Epidermal melanocyte (primary cell): ENCODE measurements at regions not wholly inside any gene's neighbourhood (a gene's known extent, or its start where the extent isn't known, plus 50 kb on each side); places are given as distances from the start of the nearest gene placed in this dataset.
"Not testable (repeated sequence)": the region's sequence is repeated elsewhere in the genome, so short reads cannot be mapped to it uniquely, and the experiment has no call there.

Experiments used
- DNase-seq: peaks from one replicate; pipeline ENCODE4 v3.0.0; 2011; ENCODE audit warnings: low spot score; ENCODE audit not compliant: insufficient read length

- DNase-seq = no peak
Observed at GRCh38 chr3:33956776-33957175, 158.3 kb downstream of the PDCD6IP start.

- DNase-seq = no peak
Observed at GRCh38 chr3:33957176-33957575, 158.7 kb downstream of the PDCD6IP start.

DNA sequence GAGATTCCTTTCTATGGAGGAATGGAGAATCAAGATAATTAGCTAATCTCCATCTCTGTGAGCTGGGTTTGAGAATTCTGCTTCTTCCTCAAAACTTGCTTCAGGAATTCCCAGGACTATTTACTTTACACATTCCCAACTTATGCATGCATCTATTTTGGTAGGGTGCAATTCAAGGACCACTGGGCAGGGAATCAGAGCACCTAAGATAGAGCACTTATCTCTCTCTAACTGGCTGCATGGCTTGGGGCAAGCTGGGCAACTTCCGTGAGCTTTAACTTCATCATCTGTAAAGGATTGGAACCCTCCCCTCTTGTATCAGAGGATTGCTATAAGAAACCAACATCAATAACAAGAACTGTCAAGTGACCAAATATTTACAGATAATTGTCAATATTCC is 160.2 kb downstream of the PDCD6IP start:
- DNase-seq = no peak

GRCh38 chr3:33962396-33962795 is 164.0 kb downstream of the PDCD6IP start:
- DNase-seq = no peak

DNA sequence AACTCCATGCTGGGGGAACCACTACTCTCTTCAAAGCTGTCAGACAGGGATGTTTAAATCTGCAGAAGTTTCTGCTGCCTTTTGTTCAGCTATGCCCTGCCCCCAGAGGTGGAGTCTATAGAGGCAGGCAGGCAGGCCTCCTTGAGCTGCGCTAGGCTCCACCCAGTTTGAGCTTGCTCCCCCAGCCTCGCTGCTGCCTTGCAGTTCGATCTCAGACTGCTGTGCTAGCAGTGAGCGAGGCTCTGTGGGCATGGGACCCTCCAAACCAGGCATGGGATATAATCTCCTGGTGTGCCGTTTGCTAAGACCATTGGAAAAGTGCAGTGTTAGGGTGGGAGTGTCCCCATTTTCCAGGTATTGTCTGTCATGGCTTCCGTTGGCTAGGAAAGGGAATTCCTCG is 171.8 kb downstream of the PDCD6IP start:
- not testable (repeated sequence) for DNase-seq

DNA sequence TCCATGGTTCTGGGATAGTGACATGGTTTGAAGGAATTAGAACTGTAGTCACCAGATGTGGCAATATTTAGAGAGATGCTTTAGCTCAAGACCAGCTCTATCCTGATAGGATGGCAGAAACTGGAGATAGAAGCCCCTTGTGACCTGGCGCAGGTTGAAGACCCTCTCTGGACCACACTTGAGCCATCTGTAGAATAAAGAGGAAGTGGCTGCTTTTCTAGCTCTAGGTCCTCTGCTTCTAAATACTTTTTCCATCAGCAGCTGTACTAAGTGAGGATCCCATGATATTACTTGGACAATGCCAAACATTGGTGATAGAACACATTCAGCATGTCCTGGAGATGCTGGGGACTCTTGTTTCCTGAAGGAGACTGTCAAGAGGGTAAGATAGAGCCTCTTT is 172.6 kb downstream of the PDCD6IP start:
- no peak for DNase-seq

GRCh38 chr3:33975463-33975862 is 177.0 kb downstream of the PDCD6IP start:
- no peak for DNase-seq

GRCh38 chr3:33977227-33977626 is 178.8 kb downstream of the PDCD6IP start:
- DNase-seq = no peak

- peak; percentile 47 for DNase-seq
Observed at GRCh38 chr3:33980252-33980651, 181.8 kb downstream of the PDCD6IP start.

- no peak for DNase-seq
Observed at GRCh38 chr3:33982269-33982798, 183.9 kb downstream of the PDCD6IP start.

GRCh38 chr3:33982949-33983348 is 184.5 kb downstream of the PDCD6IP start:
- DNase-seq = not testable (repeated sequence)

- no peak for DNase-seq
Observed at GRCh38 chr3:33989229-33989628, 190.8 kb downstream of the PDCD6IP start.

GRCh38 chr3:33991673-33992072 is 193.2 kb downstream of the PDCD6IP start:
- no peak for DNase-seq

- no peak for DNase-seq
Observed at GRCh38 chr3:33993631-33994030, 195.2 kb downstream of the PDCD6IP start.

- no peak for DNase-seq
Observed at GRCh38 chr3:33994568-33994967, 196.1 kb downstream of the PDCD6IP start.

DNA sequence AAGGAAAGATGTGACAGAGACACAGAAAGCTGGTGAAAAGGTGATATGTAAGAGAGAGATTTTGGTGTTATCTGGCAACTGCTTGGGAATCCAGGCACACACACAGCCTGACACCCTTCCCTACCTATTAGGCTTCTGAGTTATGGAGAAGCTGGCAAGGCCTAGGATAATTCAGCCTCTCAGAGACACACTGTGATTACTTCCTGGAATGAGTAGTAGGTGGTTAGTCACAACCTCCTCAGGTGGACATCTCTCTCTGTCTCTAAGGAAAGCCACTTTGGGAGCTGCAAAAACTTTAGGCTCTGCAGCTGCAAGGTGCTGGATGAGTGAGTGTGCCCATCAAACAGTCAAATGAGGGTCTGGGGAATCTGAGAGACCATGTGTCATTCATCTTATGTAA is 201.9 kb downstream of the PDCD6IP start:
- DNase-seq = no peak

DNA sequence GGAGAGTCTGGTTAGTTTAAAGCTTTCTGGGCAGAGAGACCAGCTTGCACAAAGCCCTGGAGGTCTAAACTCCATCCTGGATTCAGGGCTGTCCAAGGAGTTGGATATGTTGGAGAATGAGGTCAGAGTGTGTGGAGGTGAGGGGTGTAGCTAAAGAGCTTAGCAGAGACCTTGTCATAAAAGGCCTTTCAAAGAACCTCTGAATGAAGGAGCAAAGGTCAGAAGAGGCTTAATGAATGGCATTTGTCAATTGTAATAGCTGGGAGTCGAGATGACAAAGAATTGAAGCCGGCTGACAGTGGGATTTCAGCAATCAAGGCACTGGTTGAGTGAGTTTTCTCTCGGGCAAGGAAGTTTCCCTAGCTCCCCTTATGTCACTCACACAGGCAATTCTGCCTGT is 202.6 kb downstream of the PDCD6IP start:
- DNase-seq = no peak

GRCh38 chr3:34001990-34002389 is 203.6 kb downstream of the PDCD6IP start:
- DNase-seq = no peak

DNA sequence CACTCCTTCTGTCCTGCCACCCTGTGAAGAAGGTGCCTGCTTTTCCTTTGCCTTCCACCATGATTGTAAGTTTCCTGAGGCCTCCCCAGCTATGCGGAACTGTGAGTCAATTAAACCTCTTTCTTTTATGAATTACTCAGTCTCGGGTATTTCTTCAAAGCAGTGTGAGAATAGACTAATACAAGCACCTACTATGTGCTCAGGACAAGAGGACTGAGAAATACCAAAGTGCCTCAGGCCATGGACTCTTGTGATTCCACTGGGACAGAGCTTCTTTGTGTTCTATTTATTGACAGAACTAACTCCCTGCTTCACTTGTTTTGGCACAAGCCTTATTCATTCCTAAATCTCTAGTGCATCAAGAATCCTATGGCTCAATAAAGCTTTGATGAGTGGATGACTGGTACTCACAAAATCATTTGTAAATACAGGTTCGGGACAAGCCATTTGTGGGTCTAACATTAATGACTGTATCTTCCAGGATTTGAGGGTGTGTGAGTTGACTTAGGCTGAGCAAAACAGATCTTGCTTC is 204.2 kb downstream of the PDCD6IP start:
- DNase-seq = no peak

- no peak for DNase-seq
Observed at GRCh38 chr3:34005886-34006285, 207.5 kb downstream of the PDCD6IP start.

GRCh38 chr3:34008191-34008590 is 209.8 kb downstream of the PDCD6IP start:
- no peak for DNase-seq

DNA sequence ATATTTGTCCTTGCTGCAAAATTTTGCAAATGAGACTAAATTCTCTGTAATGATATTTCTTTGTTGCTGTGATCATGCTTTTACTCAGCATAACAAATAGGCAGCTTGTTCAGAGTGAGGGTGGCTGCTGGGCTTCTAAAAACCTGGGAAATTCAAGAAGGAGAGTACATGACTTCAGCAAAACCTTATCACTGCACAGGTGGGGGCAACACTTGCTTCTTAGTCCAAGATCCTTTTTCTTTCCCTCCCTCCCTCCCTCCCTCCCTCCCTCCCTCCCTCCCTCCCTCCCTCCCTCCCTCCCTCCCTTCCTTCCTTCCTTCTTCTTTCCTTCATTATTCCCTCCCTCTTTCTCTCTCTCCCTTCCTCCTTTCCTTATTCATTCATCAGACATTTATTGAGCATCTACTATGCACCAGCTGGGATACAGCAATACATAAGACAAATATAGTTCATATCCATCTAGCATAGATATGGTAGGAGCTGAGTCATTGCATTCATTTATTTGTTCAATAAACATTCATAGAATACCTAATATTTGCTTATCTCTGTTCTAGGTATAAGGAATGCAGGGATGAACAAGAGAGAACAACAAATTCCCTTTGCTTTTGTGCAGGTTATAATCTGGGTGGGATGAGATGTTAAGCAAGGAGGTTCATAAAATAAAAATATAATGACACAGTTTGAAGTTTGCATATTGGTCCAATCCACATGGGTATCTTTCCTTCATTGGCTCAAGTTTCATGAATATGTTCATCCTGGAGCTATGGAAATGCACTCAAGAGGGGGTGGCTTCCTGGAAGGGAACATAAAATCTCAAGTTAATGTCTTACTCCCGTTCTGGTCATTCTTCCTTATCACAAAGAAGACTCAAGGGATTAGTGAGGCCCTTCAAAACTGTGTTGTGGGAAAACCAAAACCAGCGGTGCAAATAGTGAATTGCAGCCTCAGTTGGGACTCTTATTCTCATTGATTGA is 210.7 kb downstream of the PDCD6IP start:
- DNase-seq = no peak
